ENCODE measurements at regions not wholly inside any gene's neighbourhood (a gene's known extent, or its start where the extent isn't known, plus 50 kb on each side); places are given as distances from the start of the nearest gene placed in this dataset.

DNA sequence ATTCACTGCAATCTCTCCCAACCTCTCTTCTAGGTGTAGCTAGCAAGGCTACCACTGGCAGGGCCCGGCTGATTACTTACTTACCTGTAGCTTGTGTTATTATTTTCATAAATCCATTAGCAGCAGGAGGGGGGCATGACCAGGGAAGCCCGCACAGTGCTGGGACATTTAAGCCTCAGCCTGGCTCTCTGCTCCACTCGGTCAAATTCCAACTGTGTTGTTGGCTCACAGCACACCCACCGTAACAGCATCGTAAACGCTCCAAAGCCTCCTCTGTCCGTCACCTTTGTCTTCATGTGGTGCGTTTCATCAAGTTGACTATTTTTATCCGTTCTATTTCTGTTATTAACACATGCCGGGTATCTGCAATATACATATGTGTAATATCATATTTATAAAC, 264.7 kb downstream of the NSG2 start:
- no peak overlapping the region for H3K4me3 ChIP-seq
- peaks cover 0 to 12% (median 9%) of the 10 kb centered on the region in 6 donors for H3K4me1 ChIP-seq
- 79 to 87% (median 86%) methylated on average over 10 of the region's 10 CpGs for WGBS, 5 donors
- no peak for TF ChIP-seq CTCF (IDR thresholded peaks at IDR 0.05 in 8 of 11, conservative IDR thresholded peaks at IDR 0.05 in 3 of 11)
- no peak for TF ChIP-seq POLR2AphosphoS5 (IDR thresholded peaks at IDR 0.05)
- TF ChIP-seq POLR2A (IDR thresholded peaks at IDR 0.05), result no peak
- H3K36me3 ChIP-seq, result no peaks in the 10 kb centered on the region
- intact Hi-C loops (cut with DNase I; ENCODE audit: low total_unique reads), result loop anchor here (5.0 kb wide), 2 partner anchors 263 to 693 kb away; partner anchors contain the start of genes BOD1 and NSG2
- peaks cover 0 to 92% (median 19%) of the 10 kb centered on the region in 7 donors for H3K27me3 ChIP-seq (replicated peaks in 1 of 7)
- no peaks in the 10 kb centered on the region for H3K9me3 ChIP-seq
- no peak overlapping the region for H3K27ac ChIP-seq
- no peak for DNase-seq

- TF ChIP-seq CTCF (IDR thresholded peaks at IDR 0.05 in 8 of 11, conservative IDR thresholded peaks at IDR 0.05 in 3 of 11), result no peak
- no peak for TF ChIP-seq POLR2AphosphoS5 (IDR thresholded peaks at IDR 0.05)
- no peak for TF ChIP-seq POLR2A (IDR thresholded peaks at IDR 0.05)
- H3K27ac ChIP-seq, result no peak overlapping the region
- no peak for DNase-seq
- peaks cover 0 to 12% (median 9%) of the 10 kb centered on the region in 6 donors for H3K4me1 ChIP-seq
- 58 to 69% (median 62%) methylated on average over 4 of the region's 4 CpGs for WGBS, 5 donors
- intact Hi-C loops (cut with DNase I; ENCODE audit: low total_unique reads), result loop anchor here (5.0 kb wide), 2 partner anchors 263 to 693 kb away; partner anchors contain the start of genes BOD1 and NSG2
- H3K27me3 ChIP-seq (replicated peaks in 1 of 7), result peaks cover 0 to 92% (median 19%) of the 10 kb centered on the region in 7 donors
- no peaks in the 10 kb centered on the region for H3K9me3 ChIP-seq
- H3K4me3 ChIP-seq, result no peak overlapping the region
- no peaks in the 10 kb centered on the region for H3K36me3 ChIP-seq
Measured at GRCh38 chr5:174310706-174311105, 265.2 kb downstream of the NSG2 start.

GRCh38 chr5:174311121-174311520, 265.6 kb downstream of the NSG2 start:
- Histone ChIP-seq H3K4me3 (peak overlapping the region in 1 of 8 donors; percentile 62), H3K27ac (no peak overlapping the region), H3K36me3 (no peaks in the 10 kb centered on the region), H3K9me3 (no peaks in the 10 kb centered on the region), H3K4me1 (peaks cover 0 to 12% (median 9%) of the 10 kb centered on the region in 6 donors), H3K27me3 (replicated peaks in 1 of 7) (peaks cover 0 to 92% (median 19%) of the 10 kb centered on the region in 7 donors)
- no peak for DNase-seq
- intact Hi-C loops (cut with DNase I; ENCODE audit: low total_unique reads), result loop anchor here (5.0 kb wide), 2 partner anchors 264 to 694 kb away; partner anchors contain the start of genes BOD1 and NSG2
- 73 to 83% (median 78%) methylated on average over 16 to 17 of the region's 17 CpGs for WGBS, 5 donors
- TF ChIP-seq POLR2AphosphoS5 (IDR thresholded peaks at IDR 0.05) (no peak), CTCF (IDR thresholded peaks at IDR 0.05 in 8 of 11, conservative IDR thresholded peaks at IDR 0.05 in 3 of 11) (no peak), POLR2A (IDR thresholded peaks at IDR 0.05) (no peak)

GRCh38 chr5:174311531-174312269, 266.2 kb downstream of the NSG2 start:
- peak; percentile 86 for DNase-seq
- Histone ChIP-seq H3K27ac (no peak overlapping the region), H3K9me3 (no peaks in the 10 kb centered on the region), H3K36me3 (no peaks in the 10 kb centered on the region), H3K4me1 (peaks cover 0 to 12% (median 9%) of the 10 kb centered on the region in 6 donors), H3K27me3 (replicated peaks in 1 of 7) (peaks cover 0 to 93% (median 19%) of the 10 kb centered on the region in 7 donors), H3K4me3 (peak overlapping the region in 6 of 8 donors; percentile 5 to 62 (median 28))
- intact Hi-C loops (cut with DNase I; ENCODE audit: low total_unique reads), result loop anchor here (5.0 kb wide), 2 partner anchors 264 to 694 kb away; partner anchors contain the start of genes BOD1 and NSG2
- TF ChIP-seq POLR2A (IDR thresholded peaks at IDR 0.05), result no peak
- peak in 10 of 11 experiments; percentile 30 to 86 (median 76) for TF ChIP-seq CTCF (IDR thresholded peaks at IDR 0.05 in 8 of 11, conservative IDR thresholded peaks at IDR 0.05 in 3 of 11)
- WGBS, 5 donors, result 5 to 23% (median 8%) methylated on average over 22 to 58 of the region's 58 CpGs
